Tibial artery (tissue), 4 donors: ENCODE measurements at regions not wholly inside any gene's neighbourhood (a gene's known extent, or its start where the extent isn't known, plus 50 kb on each side); places are given as distances from the start of the nearest gene placed in this dataset.

Experiments used
- DNase-seq, 2 donors: peaks; one replicate each; pipeline ENCODE4 v3.0.0-alpha.2; 2019
- H3K27ac ChIP-seq, 2 donors: fragments of 200-600 bp; sonication (generic) in 1 of 2; 1 replicate in 1 of 2; 2 replicates in 1 of 2; pipeline ENCODE4 v1.5.1; 2018 to 2019; ENCODE audit warnings: mild to moderate bottlenecking in 1 of 2
- H3K27me3 ChIP-seq, 2 donors: fragments of 200-600 bp; sonication (generic) in 1 of 2; one replicate each; pipeline versions ENCODE4 v1.5.1 to v1.6.0; 2016 to 2019
- H3K36me3 ChIP-seq, 3 donors: fragments of 200-600 bp; sonication (generic) in 2 of 3; one replicate each; pipeline ENCODE4 v1.5.1; 2016 to 2019; ENCODE audit warnings: mild to moderate bottlenecking in 2 of 3
- H3K4me1 ChIP-seq, 4 donors: fragments of 200-600 bp; sonication (generic) in 2 of 4; 1 replicate in 3 of 4; 2 replicates in 1 of 4; pipeline ENCODE4 v1.5.1; 2016 to 2019
- H3K4me3 ChIP-seq, 2 donors: fragments of 200-600 bp; sonication (generic) in 1 of 2; 1 replicate in 1 of 2; 2 replicates in 1 of 2; pipeline ENCODE4 v1.5.1; 2018 to 2019; ENCODE audit warnings: mild to moderate bottlenecking in 2 of 2
- H3K9me3 ChIP-seq, 3 donors: fragments of 200-600 bp; sonication (generic) in 1 of 3; one replicate each; pipeline ENCODE4 v1.5.1; 2016 to 2019
- CTCF ChIP-seq, 2 experiments: fragments of 200-600 bp in 1 of 2; fragments of 450-650 bp in 1 of 2; IDR thresholded peaks; one replicate each; pipeline ENCODE4 v1.5.1; 2017 to 2019; ENCODE audit warnings: antibody characterized with exemption in 2 of 2, mild to moderate bottlenecking in 1 of 2, moderate library complexity in 1 of 2
- intact Hi-C: fragments of 100-400 bp; cut with DNase I; formaldehyde crosslinking; loops from one replicate; pipeline ENCODE4 v1.15.0; 2023; ENCODE audit warnings: low total_unique reads

GRCh38 chr5:98064118-98064685 is 709.3 kb upstream of the RGMB start:
- intact Hi-C loops, result no loop called here
- H3K27me3 ChIP-seq, result no peaks in the 10 kb centered on the region
- H3K4me1 ChIP-seq, result no peaks in the 10 kb centered on the region
- no peaks in the 10 kb centered on the region for H3K36me3 ChIP-seq
- no peak overlapping the region for H3K4me3 ChIP-seq
- H3K27ac ChIP-seq, result no peak overlapping the region
- no peaks in the 10 kb centered on the region for H3K9me3 ChIP-seq
- no peak for TF ChIP-seq CTCF (IDR thresholded peaks at IDR 0.05)
- DNase-seq, result no peak

GRCh38 chr5:98065261-98065909 is 708.1 kb upstream of the RGMB start:
- Histone ChIP-seq H3K36me3 (no peaks in the 10 kb centered on the region), H3K27ac (no peak overlapping the region), H3K27me3 (no peaks in the 10 kb centered on the region), H3K4me3 (no peak overlapping the region), H3K4me1 (no peaks in the 10 kb centered on the region), H3K9me3 (no peaks in the 10 kb centered on the region)
- no peak for TF ChIP-seq CTCF (IDR thresholded peaks at IDR 0.05)
- DNase-seq, result no peak
- intact Hi-C loops, result no loop called here

- H3K4me1 ChIP-seq, result no peaks in the 10 kb centered on the region
- intact Hi-C loops, result no loop called here
- no peak overlapping the region for H3K4me3 ChIP-seq
- H3K27ac ChIP-seq, result no peak overlapping the region
- DNase-seq, result no peak
- no peaks in the 10 kb centered on the region for H3K36me3 ChIP-seq
- H3K27me3 ChIP-seq, result no peaks in the 10 kb centered on the region
- H3K9me3 ChIP-seq, result no peaks in the 10 kb centered on the region
- TF ChIP-seq CTCF (IDR thresholded peaks at IDR 0.05), result no peak
These were observed 706.6 kb upstream of the RGMB start for GRCh38 chr5:98066910-98067309.

- intact Hi-C loops, result no loop called here
- no peak for TF ChIP-seq CTCF (IDR thresholded peaks at IDR 0.05)
- no peaks in the 10 kb centered on the region for H3K27me3 ChIP-seq
- no peak for DNase-seq
- H3K9me3 ChIP-seq, result no peaks in the 10 kb centered on the region
- H3K36me3 ChIP-seq, result no peaks in the 10 kb centered on the region
- H3K4me3 ChIP-seq, result no peak overlapping the region
- H3K4me1 ChIP-seq, result no peaks in the 10 kb centered on the region
- H3K27ac ChIP-seq, result no peak overlapping the region
These were observed 703.5 kb upstream of the RGMB start for GRCh38 chr5:98069876-98070512.

GRCh38 chr5:98072921-98073320 is 700.5 kb upstream of the RGMB start:
- no peak for TF ChIP-seq CTCF (IDR thresholded peaks at IDR 0.05)
- intact Hi-C loops, result no loop called here
- Histone ChIP-seq H3K27ac (no peak overlapping the region), H3K4me1 (no peaks in the 10 kb centered on the region), H3K4me3 (no peak overlapping the region), H3K9me3 (no peaks in the 10 kb centered on the region), H3K36me3 (no peaks in the 10 kb centered on the region), H3K27me3 (no peaks in the 10 kb centered on the region)
- no peak for DNase-seq
